ENCODE measurements at regions not wholly inside any gene's neighbourhood (a gene's known extent, or its start where the extent isn't known, plus 50 kb on each side); places are given as distances from the start of the nearest gene placed in this dataset.

GRCh38 chrX:126300401-126300800 is 134.3 kb upstream of the DCAF12L2 start:
- in situ Hi-C loops (cut with MboI) = no loop called here
- H3K36me3 ChIP-seq (ENCODE audit: control insufficient read depth in 2 of 2, insufficient read depth in 2 of 2, low read length in 1 of 2) = no peaks in the 10 kb centered on the region
- no peak overlapping the region for H3K4me2 ChIP-seq (ENCODE audit: control insufficient read depth, insufficient read depth)
- ChIA-PET CTCF (no interaction called here), SMC1A (ENCODE audit: uncharacterized antibody, unreplicated experiment) (no interaction called here), RAD21 (ENCODE audit: unreplicated experiment) (no interaction called here), POLR2A (no interaction called here)
- H3K9ac ChIP-seq (ENCODE audit: control insufficient read depth, insufficient read depth, low read length) = no peak overlapping the region
- H3K4me3 ChIP-seq = no peak overlapping the region
- no peaks in the 10 kb centered on the region for H3K9me3 ChIP-seq (replicated peaks; ENCODE audit: control insufficient read depth, insufficient read depth, low read length)
- ATAC-seq = no peak
- TF ChIP-seq HSF1 (IDR thresholded peaks at IDR 0.05; ENCODE audit: low read depth, low read length) (no peak), NR2F1 (conservative IDR thresholded peaks at IDR 0.05) (no peak), JUND (IDR thresholded peaks at IDR 0.05; ENCODE audit: low read depth, low read length) (no peak), SMC3 (IDR thresholded peaks at IDR 0.05; ENCODE audit: borderline replicate concordance, low read length) (no peak), STAT1 (conservative IDR thresholded peaks at IDR 0.05) (no peak)
- TF ChIP-seq, protein P1, sequence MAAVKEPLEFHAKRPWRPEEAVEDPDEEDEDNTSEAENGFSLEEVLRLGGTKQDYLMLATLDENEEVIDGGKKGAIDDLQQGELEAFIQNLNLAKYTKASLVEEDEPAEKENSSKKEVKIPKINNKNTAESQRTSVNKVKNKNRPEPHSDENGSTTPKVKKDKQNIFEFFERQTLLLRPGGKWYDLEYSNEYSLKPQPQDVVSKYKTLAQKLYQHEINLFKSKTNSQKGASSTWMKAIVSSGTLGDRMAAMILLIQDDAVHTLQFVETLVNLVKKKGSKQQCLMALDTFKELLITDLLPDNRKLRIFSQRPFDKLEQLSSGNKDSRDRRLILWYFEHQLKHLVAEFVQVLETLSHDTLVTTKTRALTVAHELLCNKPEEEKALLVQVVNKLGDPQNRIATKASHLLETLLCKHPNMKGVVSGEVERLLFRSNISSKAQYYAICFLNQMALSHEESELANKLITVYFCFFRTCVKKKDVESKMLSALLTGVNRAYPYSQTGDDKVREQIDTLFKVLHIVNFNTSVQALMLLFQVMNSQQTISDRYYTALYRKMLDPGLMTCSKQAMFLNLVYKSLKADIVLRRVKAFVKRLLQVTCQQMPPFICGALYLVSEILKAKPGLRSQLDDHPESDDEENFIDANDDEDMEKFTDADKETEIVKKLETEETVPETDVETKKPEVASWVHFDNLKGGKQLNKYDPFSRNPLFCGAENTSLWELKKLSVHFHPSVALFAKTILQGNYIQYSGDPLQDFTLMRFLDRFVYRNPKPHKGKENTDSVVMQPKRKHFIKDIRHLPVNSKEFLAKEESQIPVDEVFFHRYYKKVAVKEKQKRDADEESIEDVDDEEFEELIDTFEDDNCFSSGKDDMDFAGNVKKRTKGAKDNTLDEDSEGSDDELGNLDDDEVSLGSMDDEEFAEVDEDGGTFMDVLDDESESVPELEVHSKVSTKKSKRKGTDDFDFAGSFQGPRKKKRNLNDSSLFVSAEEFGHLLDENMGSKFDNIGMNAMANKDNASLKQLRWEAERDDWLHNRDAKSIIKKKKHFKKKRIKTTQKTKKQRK (IDR thresholded peaks at IDR 0.05; ENCODE audit: low read depth, low read length) = no peak
- TF ChIP-seq, protein P2, sequence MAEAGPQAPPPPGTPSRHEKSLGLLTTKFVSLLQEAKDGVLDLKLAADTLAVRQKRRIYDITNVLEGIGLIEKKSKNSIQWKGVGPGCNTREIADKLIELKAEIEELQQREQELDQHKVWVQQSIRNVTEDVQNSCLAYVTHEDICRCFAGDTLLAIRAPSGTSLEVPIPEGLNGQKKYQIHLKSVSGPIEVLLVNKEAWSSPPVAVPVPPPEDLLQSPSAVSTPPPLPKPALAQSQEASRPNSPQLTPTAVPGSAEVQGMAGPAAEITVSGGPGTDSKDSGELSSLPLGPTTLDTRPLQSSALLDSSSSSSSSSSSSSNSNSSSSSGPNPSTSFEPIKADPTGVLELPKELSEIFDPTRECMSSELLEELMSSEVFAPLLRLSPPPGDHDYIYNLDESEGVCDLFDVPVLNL (IDR thresholded peaks at IDR 0.05; ENCODE audit: low read depth, low read length) = no peak
- no peaks in the 10 kb centered on the region for H3K4me1 ChIP-seq (ENCODE audit: control insufficient read depth, insufficient read depth, low read length)
- H2AFZ ChIP-seq (ENCODE audit: control insufficient read depth, low read depth, low read length) = no peak overlapping the region
- no peaks in the 10 kb centered on the region for H4K20me1 ChIP-seq (ENCODE audit: control insufficient read depth, insufficient read depth)
- no peak for FAIRE-seq
- no peak overlapping the region for H3K27ac ChIP-seq (ENCODE audit: control insufficient read depth, insufficient read depth)
- intact Hi-C loops (cut with micrococcal nuclease; ENCODE audit: unreplicated experiment) = no loop called here
- BruUV-seq (replicated peaks) = no TSS peak
- WGBS (ENCODE audit: insufficient coverage, insufficient replicate concordance, low lambda C conversion rate, missing lambda C conversion rate) = 4% methylated on average over 1 of the region's 1 CpG
- no peaks in the 10 kb centered on the region for H3K27me3 ChIP-seq (replicated peaks in 1 of 2; ENCODE audit: control insufficient read depth in 2 of 2, insufficient read depth in 2 of 2, low read length in 1 of 2)
- no peak for DNase-seq (ENCODE audit: low read depth, low spot score)
- H3K79me2 ChIP-seq (ENCODE audit: control insufficient read depth, insufficient read depth, low read length) = no peaks in the 10 kb centered on the region
